ENCODE measurements at regions not wholly inside any gene's neighbourhood (a gene's known extent, or its start where the extent isn't known, plus 50 kb on each side); places are given as distances from the start of the nearest gene placed in this dataset.

- no peak for TF ChIP-seq CTCF (conservative IDR thresholded peaks at IDR 0.05; ENCODE audit: low read length)
- TF ChIP-seq EZH2phosphoT487 (IDR thresholded peaks at IDR 0.05; ENCODE audit: borderline replicate concordance) = no peak
These were observed 259.5 kb downstream of the GLI2 start for GRCh38 chr2:120995152-120995551.
